Fibroblast of skin of abdomen (primary cell): ENCODE measurements at regions not wholly inside any gene's neighbourhood (a gene's known extent, or its start where the extent isn't known, plus 50 kb on each side); places are given as distances from the start of the nearest gene placed in this dataset.
"Not testable (repeated sequence)": the region's sequence is repeated elsewhere in the genome, so short reads cannot be mapped to it uniquely, and the experiment has no call there.

Experiments
- DNase-seq: peaks from one replicate; pipeline ENCODE4 v3.0.0-alpha.2; 2013

GRCh38 chr1:55519937-55520683 is 304.9 kb upstream of the USP24 start:
- DNase-seq, result peak; percentile 21

- no peak for DNase-seq
These were observed 304.1 kb upstream of the USP24 start for GRCh38 chr1:55519276-55519675.

GRCh38 chr1:55517036-55517435 is 301.9 kb upstream of the USP24 start:
- no peak for DNase-seq

- DNase-seq, result not testable (repeated sequence)
These were observed 299.4 kb upstream of the USP24 start for GRCh38 chr1:55514571-55514970.

GRCh38 chr1:55512466-55512865 is 297.3 kb upstream of the USP24 start:
- no peak for DNase-seq

- no peak for DNase-seq
These were observed 292.4 kb upstream of the USP24 start for GRCh38 chr1:55507578-55507931.

GRCh38 chr1:55506740-55507577 is 291.8 kb upstream of the USP24 start:
- DNase-seq, result peak; percentile 58

GRCh38 chr1:55505326-55505725 is 290.2 kb upstream of the USP24 start:
- no peak for DNase-seq

- DNase-seq, result no peak
These were observed 289.2 kb upstream of the USP24 start for GRCh38 chr1:55504306-55504731.

GRCh38 chr1:55503663-55504305 is 288.6 kb upstream of the USP24 start:
- peak; percentile 16 for DNase-seq

- DNase-seq, result peak; percentile 40
These were observed 285.4 kb upstream of the USP24 start for GRCh38 chr1:55500601-55501000.

GRCh38 chr1:55490547-55490946 is 275.4 kb upstream of the USP24 start:
- DNase-seq, result peak; percentile 81

GRCh38 chr1:55484173-55484572 is 269.0 kb upstream of the USP24 start:
- DNase-seq, result peak; percentile 55

- DNase-seq, result no peak
These were observed 268.4 kb upstream of the USP24 start for GRCh38 chr1:55483523-55483922.

- peak; percentile 48 for DNase-seq
These were observed 266.5 kb upstream of the USP24 start for GRCh38 chr1:55481634-55482033.

- no peak for DNase-seq
These were observed 265.0 kb upstream of the USP24 start for GRCh38 chr1:55480029-55480795.

GRCh38 chr1:55478742-55479141 is 263.6 kb upstream of the USP24 start:
- DNase-seq, result peak; percentile 49

GRCh38 chr1:55477953-55478352 is 262.8 kb upstream of the USP24 start:
- no peak for DNase-seq

GRCh38 chr1:55476445-55477015 is 261.4 kb upstream of the USP24 start:
- DNase-seq, result peak; percentile 64

GRCh38 chr1:55474168-55474786 is 259.1 kb upstream of the USP24 start:
- peak; percentile 38 for DNase-seq

GRCh38 chr1:55473661-55474060 is 258.5 kb upstream of the USP24 start:
- no peak for DNase-seq

- no peak for DNase-seq
These were observed 257.6 kb upstream of the USP24 start for GRCh38 chr1:55472784-55473183.
